Body of pancreas (tissue), 4 donors: ENCODE measurements at regions not wholly inside any gene's neighbourhood (a gene's known extent, or its start where the extent isn't known, plus 50 kb on each side); places are given as distances from the start of the nearest gene placed in this dataset.

Experiments
- CTCF ChIP-seq, 7 experiments: fragments of 450-650 bp in 4 of 7; fragments of 200-600 bp in 3 of 7; sonication (generic) in 3 of 7; IDR thresholded peaks; one replicate each; pipeline ENCODE4 v1.5.1; 2016 to 2019; ENCODE audit warnings: antibody characterized with exemption in 7 of 7
- POLR2A ChIP-seq, 3 donors: fragments of 450-650 bp; IDR thresholded peaks; one replicate each; pipeline ENCODE4 v1.6.1; 2016; ENCODE audit warnings: antibody characterized with exemption in 3 of 3, mild to moderate bottlenecking in 2 of 3

- no peak for TF ChIP-seq CTCF (IDR thresholded peaks at IDR 0.05)
- TF ChIP-seq POLR2A (IDR thresholded peaks at IDR 0.05), result no peak
Observed at GRCh38 chr2:21947046-21947445, 823.3 kb downstream of the TDRD15 start.
